ENCODE measurements at regions not wholly inside any gene's neighbourhood (a gene's known extent, or its start where the extent isn't known, plus 50 kb on each side); places are given as distances from the start of the nearest gene placed in this dataset.

GRCh38 chr4:57875829-57876392 lies 765.7 kb upstream of the IGFBP7 start:
- TF ChIP-seq CTCF (IDR thresholded peaks at IDR 0.05 in 8 of 11, conservative IDR thresholded peaks at IDR 0.05 in 3 of 11): no peak
- TF ChIP-seq POLR2AphosphoS5 (IDR thresholded peaks at IDR 0.05): no peak
- TF ChIP-seq POLR2A (IDR thresholded peaks at IDR 0.05): no peak

Measured in spleen (tissue), 7 donors.